ENCODE measurements at regions not wholly inside any gene's neighbourhood (a gene's known extent, or its start where the extent isn't known, plus 50 kb on each side); places are given as distances from the start of the nearest gene placed in this dataset.

- H3K4me2 ChIP-seq (ENCODE audit: low read length) = no peak overlapping the region
- H3K9ac ChIP-seq (ENCODE audit: low read length) = no peak overlapping the region
- no peaks in the 10 kb centered on the region for H3K36me3 ChIP-seq (ENCODE audit: insufficient read depth, low read length)
- H3K4me3 ChIP-seq (ENCODE audit: low read length) = no peak overlapping the region
- TF ChIP-seq EP300 (conservative IDR thresholded peaks at IDR 0.05; ENCODE audit: poor library complexity, severe bottlenecking) (no peak), POLR2AphosphoS5 (IDR thresholded peaks at IDR 0.05) (no peak), CTCF (IDR thresholded peaks at IDR 0.05; ENCODE audit: poor library complexity, severe bottlenecking) (no peak), REST (IDR thresholded peaks at IDR 0.05; ENCODE audit: borderline replicate concordance) (no peak), MXI1 (conservative IDR thresholded peaks at IDR 0.05; ENCODE audit: poor library complexity, severe bottlenecking) (no peak), RAD21 (conservative IDR thresholded peaks at IDR 0.05) (no peak), SMC3 (conservative IDR thresholded peaks at IDR 0.05; ENCODE audit: poor library complexity) (no peak), TAF1 (IDR thresholded peaks at IDR 0.05; ENCODE audit: low read depth) (no peak), EZH2 (IDR thresholded peaks at IDR 0.05; ENCODE audit: borderline replicate concordance, insufficient read depth, low read length, poor library complexity, severe bottlenecking) (no peak)
- H2AFZ ChIP-seq (ENCODE audit: low read depth, low read length) = no peak overlapping the region
- no peaks in the 10 kb centered on the region for H3K9me3 ChIP-seq (ENCODE audit: low read length)
- no peaks in the 10 kb centered on the region for H3K79me2 ChIP-seq (replicated peaks; ENCODE audit: insufficient read depth, low read length)
- no peaks in the 10 kb centered on the region for H3K27me3 ChIP-seq (ENCODE audit: insufficient read depth, low read depth, low read length)
- no peaks in the 10 kb centered on the region for H3F3A ChIP-seq (ENCODE audit: insufficient read depth, low read length, poor library complexity, severe bottlenecking)
- H4K20me1 ChIP-seq (ENCODE audit: insufficient read depth) = no peaks in the 10 kb centered on the region
- H3K9me2 ChIP-seq (ENCODE audit: insufficient read depth, low read length) = no peaks in the 10 kb centered on the region
- H3K27ac ChIP-seq (ENCODE audit: low read length) = no peak overlapping the region
Observed at GRCh38 chr11:121881806-121882205, 234.2 kb downstream of the BLID start.

GRCh38 chr11:121877152-121877551, 238.9 kb downstream of the BLID start:
- no peak overlapping the region for H3K27ac ChIP-seq (ENCODE audit: low read length)
- no peak for TF ChIP-seq EZH2 (IDR thresholded peaks at IDR 0.05; ENCODE audit: borderline replicate concordance, insufficient read depth, low read length, poor library complexity, severe bottlenecking)
- TF ChIP-seq SMC3 (conservative IDR thresholded peaks at IDR 0.05; ENCODE audit: poor library complexity) = no peak
- TF ChIP-seq CTCF (IDR thresholded peaks at IDR 0.05; ENCODE audit: poor library complexity, severe bottlenecking) = no peak
- TF ChIP-seq MXI1 (conservative IDR thresholded peaks at IDR 0.05; ENCODE audit: poor library complexity, severe bottlenecking) = no peak
- TF ChIP-seq RAD21 (conservative IDR thresholded peaks at IDR 0.05) = no peak
- no peak for TF ChIP-seq EP300 (conservative IDR thresholded peaks at IDR 0.05; ENCODE audit: poor library complexity, severe bottlenecking)
- no peak for TF ChIP-seq TAF1 (IDR thresholded peaks at IDR 0.05; ENCODE audit: low read depth)
- no peak for TF ChIP-seq REST (IDR thresholded peaks at IDR 0.05; ENCODE audit: borderline replicate concordance)
- TF ChIP-seq POLR2AphosphoS5 (IDR thresholded peaks at IDR 0.05) = no peak
- no peak overlapping the region for H3K4me3 ChIP-seq (ENCODE audit: low read length)
- H3K27me3 ChIP-seq (ENCODE audit: insufficient read depth, low read depth, low read length) = no peaks in the 10 kb centered on the region
- no peaks in the 10 kb centered on the region for H3K79me2 ChIP-seq (replicated peaks; ENCODE audit: insufficient read depth, low read length)
- H3K9me3 ChIP-seq (ENCODE audit: low read length) = no peaks in the 10 kb centered on the region
- no peak overlapping the region for H2AFZ ChIP-seq (ENCODE audit: low read depth, low read length)
- H3K9me2 ChIP-seq (ENCODE audit: insufficient read depth, low read length) = no peaks in the 10 kb centered on the region
- H4K20me1 ChIP-seq (ENCODE audit: insufficient read depth) = no peaks in the 10 kb centered on the region
- no peaks in the 10 kb centered on the region for H3K36me3 ChIP-seq (ENCODE audit: insufficient read depth, low read length)
- H3K9ac ChIP-seq (ENCODE audit: low read length) = no peak overlapping the region
- H3K4me2 ChIP-seq (ENCODE audit: low read length) = no peak overlapping the region
- no peaks in the 10 kb centered on the region for H3F3A ChIP-seq (ENCODE audit: insufficient read depth, low read length, poor library complexity, severe bottlenecking)

Data from neural cell (in vitro differentiated cells).